ENCODE measurements at regions not wholly inside any gene's neighbourhood (a gene's known extent, or its start where the extent isn't known, plus 50 kb on each side); places are given as distances from the start of the nearest gene placed in this dataset.

DNA sequence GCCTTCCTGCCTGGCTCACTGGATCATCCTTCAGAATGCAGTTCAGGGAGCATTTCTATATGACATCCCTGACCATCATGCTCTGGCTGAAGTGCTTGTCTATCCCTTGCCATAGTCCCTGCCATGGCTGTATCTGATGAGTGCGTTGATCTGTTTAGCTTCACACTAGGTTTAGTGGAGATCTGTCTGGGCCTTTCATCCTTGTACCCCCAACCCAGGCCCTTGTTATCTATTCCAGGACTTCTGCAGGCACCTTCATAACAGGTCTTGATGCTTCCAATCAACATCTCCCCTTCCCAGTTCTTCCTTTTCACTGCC lies 102.4 kb downstream of the QRSL1 start:
- H3K9ac ChIP-seq (ENCODE audit: control insufficient read depth, insufficient read depth, low read length): no peak overlapping the region
- no peaks in the 10 kb centered on the region; a peak in 1 of 4 replicates for H3K27me3 ChIP-seq (replicated peaks in 1 of 2; ENCODE audit: control insufficient read depth in 2 of 2, insufficient read depth in 2 of 2, low read length in 1 of 2)
- no peak for ATAC-seq
- in situ Hi-C loops (cut with MboI): no loop called here
- no peak for FAIRE-seq
- no peak overlapping the region for H3K4me2 ChIP-seq (ENCODE audit: control insufficient read depth, insufficient read depth)
- TF ChIP-seq MYC (IDR thresholded peaks at IDR 0.05; ENCODE audit: insufficient read depth, insufficient read length, insufficient replicate concordance, low read length, severe bottlenecking) (no peak), ZNF384 (IDR thresholded peaks at IDR 0.05; ENCODE audit: borderline replicate concordance, low read depth, low read length) (no peak), ZNF24 (IDR thresholded peaks at IDR 0.05) (no peak), CREB1 (IDR thresholded peaks at IDR 0.05; ENCODE audit: low read depth) (no peak), EGR1 (IDR thresholded peaks at IDR 0.05; ENCODE audit: borderline replicate concordance in 1 of 2, low read depth in 2 of 2, low read length in 2 of 2) (no peak), TBL1XR1 (IDR thresholded peaks at IDR 0.05; ENCODE audit: low read depth, low read length) (no peak), STAT1 (conservative IDR thresholded peaks at IDR 0.05) (no peak), SPI1 (IDR thresholded peaks at IDR 0.05; ENCODE audit: borderline replicate concordance, insufficient read depth, low read depth, low read length) (no peak)
- TF ChIP-seq, protein P1, sequence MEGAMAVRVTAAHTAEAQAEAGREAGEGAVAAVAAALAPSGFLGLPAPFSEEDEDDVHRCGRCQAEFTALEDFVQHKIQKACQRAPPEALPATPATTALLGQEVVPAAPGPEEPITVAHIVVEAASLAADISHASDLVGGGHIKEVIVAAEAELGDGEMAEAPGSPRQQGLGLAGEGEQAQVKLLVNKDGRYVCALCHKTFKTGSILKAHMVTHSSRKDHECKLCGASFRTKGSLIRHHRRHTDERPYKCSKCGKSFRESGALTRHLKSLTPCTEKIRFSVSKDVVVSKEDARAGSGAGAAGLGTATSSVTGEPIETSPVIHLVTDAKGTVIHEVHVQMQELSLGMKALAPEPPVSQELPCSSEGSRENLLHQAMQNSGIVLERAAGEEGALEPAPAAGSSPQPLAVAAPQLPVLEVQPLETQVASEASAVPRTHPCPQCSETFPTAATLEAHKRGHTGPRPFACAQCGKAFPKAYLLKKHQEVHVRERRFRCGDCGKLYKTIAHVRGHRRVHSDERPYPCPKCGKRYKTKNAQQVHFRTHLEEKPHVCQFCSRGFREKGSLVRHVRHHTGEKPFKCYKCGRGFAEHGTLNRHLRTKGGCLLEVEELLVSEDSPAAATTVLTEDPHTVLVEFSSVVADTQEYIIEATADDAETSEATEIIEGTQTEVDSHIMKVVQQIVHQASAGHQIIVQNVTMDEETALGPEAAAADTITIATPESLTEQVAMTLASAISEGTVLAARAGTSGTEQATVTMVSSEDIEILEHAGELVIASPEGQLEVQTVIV (IDR thresholded peaks at IDR 0.05; ENCODE audit: borderline replicate concordance, partially characterized antibody): no peak
- H3K27ac ChIP-seq (ENCODE audit: control insufficient read depth, insufficient read depth): no peak overlapping the region
- H4K20me1 ChIP-seq (ENCODE audit: control insufficient read depth, insufficient read depth): no peaks in the 10 kb centered on the region
- H2AFZ ChIP-seq (ENCODE audit: control insufficient read depth, low read depth, low read length): no peak overlapping the region
- CTCF ChIA-PET: no interaction called here
- RAD21 ChIA-PET (ENCODE audit: unreplicated experiment): no interaction called here
- POLR2A ChIA-PET: interaction anchor here (0.6 kb wide), 1 partner anchor 42 kb away, joined by 3 read pairs; no protein-coding TSS in a partner anchor
- H3K4me3 ChIP-seq: no peak overlapping the region
- intact Hi-C loops (cut with micrococcal nuclease; ENCODE audit: unreplicated experiment): no loop called here
- H3K9me3 ChIP-seq (replicated peaks; ENCODE audit: control insufficient read depth, insufficient read depth, low read length): no peaks in the 10 kb centered on the region
- H3K36me3 ChIP-seq (ENCODE audit: control insufficient read depth in 2 of 2, insufficient read depth in 2 of 2, low read length in 1 of 2): no peaks in the 10 kb centered on the region
- WGBS (ENCODE audit: insufficient coverage, insufficient replicate concordance, low lambda C conversion rate, missing lambda C conversion rate): 95% methylated on average over 1 of the region's 1 CpG
- peaks cover 3% of the 10 kb centered on the region for H3K4me1 ChIP-seq (ENCODE audit: control insufficient read depth, insufficient read depth, low read length)
- SMC1A ChIA-PET (ENCODE audit: uncharacterized antibody, unreplicated experiment): no interaction called here
- BruUV-seq (replicated peaks): no TSS peak
- H3K79me2 ChIP-seq (ENCODE audit: control insufficient read depth, insufficient read depth, low read length): no peaks in the 10 kb centered on the region
- no peak for DNase-seq (ENCODE audit: low read depth, low spot score)
